Embryonic facial prominence (tissue), 1 donor: ENCODE measurements at regions not wholly inside any gene's neighbourhood (a gene's known extent, or its start where the extent isn't known, plus 50 kb on each side); places are given as distances from the start of the nearest gene placed in this dataset.
"Not testable (repeated sequence)": the region's sequence is repeated elsewhere in the genome, so short reads cannot be mapped to it uniquely, and the experiment has no call there.

Experiments used
- DNase-seq: peaks from one replicate; pipeline ENCODE4 v3.0.0-alpha.2; 2016; ENCODE audit errors: extremely low spot score

GRCh38 chr6:22146931-22147701 lies 149.7 kb downstream of the PRL start:
- DNase-seq = peak; percentile 54

- DNase-seq = peak; percentile 61
Observed at GRCh38 chr6:22147921-22148776, 148.7 kb downstream of the PRL start.

GRCh38 chr6:22149096-22149495 lies 147.7 kb downstream of the PRL start:
- peak; percentile 64 for DNase-seq

- peak; percentile 69 for DNase-seq
Observed at GRCh38 chr6:22149501-22150367, 147.1 kb downstream of the PRL start.

GRCh38 chr6:22150368-22151035 lies 146.3 kb downstream of the PRL start:
- DNase-seq = no peak

- no peak for DNase-seq
Observed at GRCh38 chr6:22151892-22152291, 144.9 kb downstream of the PRL start.

GRCh38 chr6:22152841-22153240 lies 144.0 kb downstream of the PRL start:
- no peak for DNase-seq

- no peak for DNase-seq
Observed at GRCh38 chr6:22153384-22154158, 143.3 kb downstream of the PRL start.

GRCh38 chr6:22155551-22155950 lies 141.3 kb downstream of the PRL start:
- DNase-seq = no peak

- no peak for DNase-seq
Observed at GRCh38 chr6:22157233-22157632, 139.6 kb downstream of the PRL start.

GRCh38 chr6:22164236-22164635 lies 132.6 kb downstream of the PRL start:
- DNase-seq = no peak

- DNase-seq = not testable (repeated sequence)
Observed at GRCh38 chr6:22171006-22171405, 125.8 kb downstream of the PRL start.

GRCh38 chr6:22171885-22172284 lies 125.0 kb downstream of the PRL start:
- DNase-seq = not testable (repeated sequence)

- DNase-seq = no peak
Observed at GRCh38 chr6:22173311-22173710, 123.5 kb downstream of the PRL start.

GRCh38 chr6:22180250-22180649 lies 116.6 kb downstream of the PRL start:
- DNase-seq = not testable (repeated sequence)

- DNase-seq = no peak
Observed at GRCh38 chr6:22184371-22184770, 112.5 kb downstream of the PRL start.

GRCh38 chr6:22189946-22190345 lies 106.9 kb downstream of the PRL start:
- DNase-seq = no peak

- no peak for DNase-seq
Observed at GRCh38 chr6:22194188-22194921, 102.5 kb downstream of the PRL start.

GRCh38 chr6:22199771-22200170 lies 97.1 kb downstream of the PRL start:
- no peak for DNase-seq

GRCh38 chr6:22204153-22204552 lies 92.7 kb downstream of the PRL start:
- DNase-seq = no peak
